ENCODE measurements at regions not wholly inside any gene's neighbourhood (a gene's known extent, or its start where the extent isn't known, plus 50 kb on each side); places are given as distances from the start of the nearest gene placed in this dataset.

DNA sequence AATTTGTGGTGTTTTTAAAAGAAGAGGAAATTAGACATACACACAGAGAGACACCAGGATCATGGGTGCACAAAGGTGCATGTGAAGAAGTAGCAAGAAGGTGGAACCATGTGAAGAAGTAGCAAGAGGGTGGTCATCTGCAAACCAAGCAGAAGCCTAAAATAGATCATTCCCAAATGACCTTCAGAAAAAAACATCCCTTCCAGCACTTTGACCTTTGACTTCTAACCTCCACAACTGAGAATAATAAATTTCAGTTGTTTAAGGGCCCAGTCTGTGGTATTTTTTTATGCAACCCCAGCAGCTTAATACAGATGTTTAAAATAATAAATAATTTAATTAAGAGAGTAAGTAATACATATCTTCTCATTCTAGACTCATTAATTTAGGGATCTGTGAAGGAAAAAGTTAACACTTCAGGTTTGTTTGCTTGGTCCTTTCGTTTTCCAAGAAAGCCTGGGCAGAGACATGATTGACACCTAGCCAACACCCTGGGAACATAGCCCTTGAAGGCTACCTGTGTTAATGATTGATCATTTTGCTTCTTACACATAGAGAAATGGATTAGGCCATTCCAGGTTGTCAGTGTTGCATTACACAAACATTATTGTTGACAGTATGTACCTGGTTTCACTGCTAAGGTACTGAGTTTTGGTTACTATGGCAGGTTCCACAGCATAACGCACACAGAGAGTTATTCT, 1331.2 kb upstream of the GBE1 start:
- TF ChIP-seq, protein P1, sequence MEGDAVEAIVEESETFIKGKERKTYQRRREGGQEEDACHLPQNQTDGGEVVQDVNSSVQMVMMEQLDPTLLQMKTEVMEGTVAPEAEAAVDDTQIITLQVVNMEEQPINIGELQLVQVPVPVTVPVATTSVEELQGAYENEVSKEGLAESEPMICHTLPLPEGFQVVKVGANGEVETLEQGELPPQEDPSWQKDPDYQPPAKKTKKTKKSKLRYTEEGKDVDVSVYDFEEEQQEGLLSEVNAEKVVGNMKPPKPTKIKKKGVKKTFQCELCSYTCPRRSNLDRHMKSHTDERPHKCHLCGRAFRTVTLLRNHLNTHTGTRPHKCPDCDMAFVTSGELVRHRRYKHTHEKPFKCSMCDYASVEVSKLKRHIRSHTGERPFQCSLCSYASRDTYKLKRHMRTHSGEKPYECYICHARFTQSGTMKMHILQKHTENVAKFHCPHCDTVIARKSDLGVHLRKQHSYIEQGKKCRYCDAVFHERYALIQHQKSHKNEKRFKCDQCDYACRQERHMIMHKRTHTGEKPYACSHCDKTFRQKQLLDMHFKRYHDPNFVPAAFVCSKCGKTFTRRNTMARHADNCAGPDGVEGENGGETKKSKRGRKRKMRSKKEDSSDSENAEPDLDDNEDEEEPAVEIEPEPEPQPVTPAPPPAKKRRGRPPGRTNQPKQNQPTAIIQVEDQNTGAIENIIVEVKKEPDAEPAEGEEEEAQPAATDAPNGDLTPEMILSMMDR (conservative IDR thresholded peaks at IDR 0.05; ENCODE audit: low read depth in 2 of 2): no peak
- no peak for TF ChIP-seq EZH2phosphoT487 (IDR thresholded peaks at IDR 0.05; ENCODE audit: unreplicated experiment)
- TF ChIP-seq POLR2AphosphoS5 (IDR thresholded peaks at IDR 0.05; ENCODE audit: low read depth): no peak
- no peak for TF ChIP-seq EZH2 (IDR thresholded peaks at IDR 0.05; ENCODE audit: low read depth, unreplicated experiment)
- TF ChIP-seq, protein P2, sequence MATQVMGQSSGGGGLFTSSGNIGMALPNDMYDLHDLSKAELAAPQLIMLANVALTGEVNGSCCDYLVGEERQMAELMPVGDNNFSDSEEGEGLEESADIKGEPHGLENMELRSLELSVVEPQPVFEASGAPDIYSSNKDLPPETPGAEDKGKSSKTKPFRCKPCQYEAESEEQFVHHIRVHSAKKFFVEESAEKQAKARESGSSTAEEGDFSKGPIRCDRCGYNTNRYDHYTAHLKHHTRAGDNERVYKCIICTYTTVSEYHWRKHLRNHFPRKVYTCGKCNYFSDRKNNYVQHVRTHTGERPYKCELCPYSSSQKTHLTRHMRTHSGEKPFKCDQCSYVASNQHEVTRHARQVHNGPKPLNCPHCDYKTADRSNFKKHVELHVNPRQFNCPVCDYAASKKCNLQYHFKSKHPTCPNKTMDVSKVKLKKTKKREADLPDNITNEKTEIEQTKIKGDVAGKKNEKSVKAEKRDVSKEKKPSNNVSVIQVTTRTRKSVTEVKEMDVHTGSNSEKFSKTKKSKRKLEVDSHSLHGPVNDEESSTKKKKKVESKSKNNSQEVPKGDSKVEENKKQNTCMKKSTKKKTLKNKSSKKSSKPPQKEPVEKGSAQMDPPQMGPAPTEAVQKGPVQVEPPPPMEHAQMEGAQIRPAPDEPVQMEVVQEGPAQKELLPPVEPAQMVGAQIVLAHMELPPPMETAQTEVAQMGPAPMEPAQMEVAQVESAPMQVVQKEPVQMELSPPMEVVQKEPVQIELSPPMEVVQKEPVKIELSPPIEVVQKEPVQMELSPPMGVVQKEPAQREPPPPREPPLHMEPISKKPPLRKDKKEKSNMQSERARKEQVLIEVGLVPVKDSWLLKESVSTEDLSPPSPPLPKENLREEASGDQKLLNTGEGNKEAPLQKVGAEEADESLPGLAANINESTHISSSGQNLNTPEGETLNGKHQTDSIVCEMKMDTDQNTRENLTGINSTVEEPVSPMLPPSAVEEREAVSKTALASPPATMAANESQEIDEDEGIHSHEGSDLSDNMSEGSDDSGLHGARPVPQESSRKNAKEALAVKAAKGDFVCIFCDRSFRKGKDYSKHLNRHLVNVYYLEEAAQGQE (IDR thresholded peaks at IDR 0.05; ENCODE audit: unreplicated experiment): no peak
- TF ChIP-seq JUNB (IDR thresholded peaks at IDR 0.05; ENCODE audit: unreplicated experiment): no peak
- no peak for TF ChIP-seq CREB1 (CRISPR knock-in tag; IDR thresholded peaks at IDR 0.05; ENCODE audit: low read depth)
- no peak for TF ChIP-seq STAT1 (IDR thresholded peaks at IDR 0.05; ENCODE audit: unreplicated experiment)
- no peak for TF ChIP-seq NANOG (IDR thresholded peaks at IDR 0.05; ENCODE audit: borderline replicate concordance)
